Parathyroid adenoma (tissue), 2 donors: ENCODE measurements at regions not wholly inside any gene's neighbourhood (a gene's known extent, or its start where the extent isn't known, plus 50 kb on each side); places are given as distances from the start of the nearest gene placed in this dataset.

ENCODE experiments used
- H2AFZ ChIP-seq: fragments of 300-600 bp; sonication (generic); one replicate; pipeline ENCODE4 v1.7.0; 2017; ENCODE audit warnings: antibody characterized with exemption, mild to moderate bottlenecking
- H3K27ac ChIP-seq: fragments of 300-600 bp; sonication (generic); one replicate; pipeline ENCODE4 v1.7.0; 2017
- H3K27me3 ChIP-seq: fragments of 300-600 bp; sonication (generic); one replicate; pipeline ENCODE4 v1.7.0; 2017; ENCODE audit warnings: low read length; ENCODE audit not compliant: control insufficient read depth, insufficient read depth
- H3K36me3 ChIP-seq: fragments of 300-600 bp; sonication (generic); one replicate; pipeline ENCODE4 v1.7.0; 2017; ENCODE audit warnings: low read length; ENCODE audit not compliant: control insufficient read depth, insufficient read depth
- H3K4me1 ChIP-seq: fragments of 300-600 bp; sonication (generic); one replicate; pipeline ENCODE4 v1.7.0; 2017; ENCODE audit warnings: control low read depth
- H3K4me2 ChIP-seq: fragments of 300-600 bp; sonication (generic); one replicate; pipeline ENCODE4 v1.7.0; 2017; ENCODE audit warnings: low read length
- H3K4me3 ChIP-seq: fragments of 300-600 bp; sonication (generic); one replicate; pipeline ENCODE4 v1.7.0; 2017; ENCODE audit warnings: low read depth, low read length
- H3K79me2 ChIP-seq: fragments of 300-600 bp; sonication (generic); one replicate; pipeline ENCODE4 v1.7.0; 2017; ENCODE audit warnings: control low read depth
- H3K9ac ChIP-seq: fragments of 300-600 bp; sonication (generic); one replicate; pipeline ENCODE4 v1.7.0; 2017; ENCODE audit warnings: mild to moderate bottlenecking
- H3K9me3 ChIP-seq: fragments of 300-600 bp; sonication (generic); one replicate; pipeline ENCODE4 v1.7.0; 2017; ENCODE audit warnings: low read length; ENCODE audit not compliant: control insufficient read depth
- TF ChIP-seq, protein P1 (sequence below): fragments of 300-600 bp; sonication (generic); IDR thresholded peaks from one replicate; pipeline ENCODE4 v1.7.0; 2017; ENCODE audit warnings: antibody characterized with exemption, mild to moderate bottlenecking
- donor health status: primary hyperparathyroidism.

DNA sequence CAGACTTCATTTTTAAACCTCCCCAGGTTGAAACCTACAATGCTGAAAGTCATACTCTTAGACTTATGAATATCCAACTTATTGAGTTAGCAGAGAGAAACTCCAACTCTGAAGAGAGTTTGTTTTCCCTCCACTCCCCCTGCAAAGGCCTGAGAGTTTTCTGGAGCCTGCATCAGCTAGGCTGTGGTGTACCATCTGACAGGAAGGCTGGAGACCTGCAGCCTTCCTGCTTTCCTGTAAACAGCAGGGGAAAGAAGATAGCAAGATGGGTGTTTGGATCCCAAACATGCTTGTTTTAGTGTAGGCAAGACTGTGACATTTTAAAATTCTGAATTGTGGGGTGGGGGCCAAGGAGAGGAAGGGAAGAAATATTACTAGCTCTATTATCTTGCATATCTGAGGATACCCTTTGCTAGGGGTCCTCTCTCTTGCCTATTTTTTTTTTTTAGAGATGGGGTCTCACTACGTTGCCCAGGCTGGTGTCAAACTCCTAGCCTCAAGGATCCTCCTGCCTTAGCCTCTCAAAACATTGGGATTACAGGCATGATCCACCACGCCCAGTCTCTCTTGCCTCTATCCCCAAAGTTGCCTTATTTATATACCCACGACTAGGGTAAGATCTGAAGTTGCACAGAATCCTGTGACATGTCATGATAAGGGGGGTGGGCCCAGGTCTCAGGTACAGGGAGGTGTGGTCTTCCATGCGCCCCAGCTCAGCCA lies 51.0 kb upstream of the USP3 start:
- H3K4me1 ChIP-seq: no peaks in the 10 kb centered on the region

DNA sequence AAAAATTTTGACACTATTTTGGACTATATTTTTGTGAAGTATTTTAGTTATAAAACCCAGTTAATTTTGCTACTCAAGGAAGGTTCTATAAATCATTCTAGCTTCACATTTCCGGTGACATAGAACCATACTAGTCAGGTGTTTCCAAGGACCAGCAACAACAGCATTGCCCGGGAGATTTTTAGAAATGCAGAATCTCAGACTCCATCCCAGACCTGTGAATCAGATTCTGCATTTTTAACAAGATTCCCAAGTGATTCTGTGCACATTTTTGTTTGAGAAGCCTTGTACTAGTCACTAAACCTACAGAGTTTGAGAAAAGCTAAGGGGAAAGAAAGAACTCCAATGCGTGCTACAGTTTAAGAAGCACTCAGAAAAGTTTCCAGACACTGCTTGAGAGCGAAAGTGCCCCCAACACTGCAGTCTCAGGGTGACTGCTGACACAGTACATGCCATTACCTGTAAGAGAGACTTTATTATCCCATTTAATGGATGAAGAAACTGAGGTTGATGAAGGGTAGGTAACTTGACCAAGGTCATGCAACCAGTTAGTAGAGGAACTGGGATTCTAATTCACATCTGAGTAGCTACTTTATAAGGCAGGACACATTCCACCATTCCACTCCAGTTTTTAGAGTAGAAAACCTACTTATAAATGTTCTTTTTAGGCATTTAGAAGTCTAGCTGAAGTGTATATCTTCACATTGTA lies 49.7 kb upstream of the USP3 start:
- TF ChIP-seq, protein P1, sequence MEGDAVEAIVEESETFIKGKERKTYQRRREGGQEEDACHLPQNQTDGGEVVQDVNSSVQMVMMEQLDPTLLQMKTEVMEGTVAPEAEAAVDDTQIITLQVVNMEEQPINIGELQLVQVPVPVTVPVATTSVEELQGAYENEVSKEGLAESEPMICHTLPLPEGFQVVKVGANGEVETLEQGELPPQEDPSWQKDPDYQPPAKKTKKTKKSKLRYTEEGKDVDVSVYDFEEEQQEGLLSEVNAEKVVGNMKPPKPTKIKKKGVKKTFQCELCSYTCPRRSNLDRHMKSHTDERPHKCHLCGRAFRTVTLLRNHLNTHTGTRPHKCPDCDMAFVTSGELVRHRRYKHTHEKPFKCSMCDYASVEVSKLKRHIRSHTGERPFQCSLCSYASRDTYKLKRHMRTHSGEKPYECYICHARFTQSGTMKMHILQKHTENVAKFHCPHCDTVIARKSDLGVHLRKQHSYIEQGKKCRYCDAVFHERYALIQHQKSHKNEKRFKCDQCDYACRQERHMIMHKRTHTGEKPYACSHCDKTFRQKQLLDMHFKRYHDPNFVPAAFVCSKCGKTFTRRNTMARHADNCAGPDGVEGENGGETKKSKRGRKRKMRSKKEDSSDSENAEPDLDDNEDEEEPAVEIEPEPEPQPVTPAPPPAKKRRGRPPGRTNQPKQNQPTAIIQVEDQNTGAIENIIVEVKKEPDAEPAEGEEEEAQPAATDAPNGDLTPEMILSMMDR: no peak

More for the DNA sequence above, 51.0 kb upstream of the USP3 start:
- no peak overlapping the region for H3K4me3 ChIP-seq
- H3K79me2 ChIP-seq: no peaks in the 10 kb centered on the region
- H3K9ac ChIP-seq: no peak overlapping the region
- no peaks in the 10 kb centered on the region for H3K27me3 ChIP-seq
- H3K9me3 ChIP-seq: no peaks in the 10 kb centered on the region
- H3K27ac ChIP-seq: no peak overlapping the region
- TF ChIP-seq, protein P1: no peak
- no peak overlapping the region for H2AFZ ChIP-seq
- H3K36me3 ChIP-seq: no peaks in the 10 kb centered on the region
- H3K4me2 ChIP-seq: no peak overlapping the region

More for the DNA sequence above, 49.7 kb upstream of the USP3 start:
- Histone ChIP-seq H3K27ac (no peak overlapping the region), H3K9ac (no peak overlapping the region), H3K9me3 (no peaks in the 10 kb centered on the region), H3K36me3 (no peaks in the 10 kb centered on the region), H2AFZ (no peak overlapping the region), H3K4me2 (no peak overlapping the region), H3K4me3 (no peak overlapping the region), H3K79me2 (no peaks in the 10 kb centered on the region), H3K4me1 (no peaks in the 10 kb centered on the region), H3K27me3 (no peaks in the 10 kb centered on the region)
